ENCODE measurements at regions not wholly inside any gene's neighbourhood (a gene's known extent, or its start where the extent isn't known, plus 50 kb on each side); places are given as distances from the start of the nearest gene placed in this dataset.

GRCh38 chr4:155512046-155512445 lies 135.3 kb upstream of the MAP9 start:
- H3K9me3 ChIP-seq (ENCODE audit: insufficient read depth, low read depth): no peaks in the 10 kb centered on the region
- no TSS peak for BruUV-seq (replicated peaks)
- no peaks in the 10 kb centered on the region for H3K27me3 ChIP-seq (ENCODE audit: insufficient read depth, low read depth)
- H3K36me3 ChIP-seq (ENCODE audit: low read depth): no peaks in the 10 kb centered on the region
- H3K9me2 ChIP-seq (ENCODE audit: insufficient read depth): no peaks in the 10 kb centered on the region
- no peaks in the 10 kb centered on the region for H3K4me1 ChIP-seq (replicated peaks; ENCODE audit: insufficient read depth)
- TF ChIP-seq EZH2 (IDR thresholded peaks at IDR 0.05; ENCODE audit: low read depth) (no peak), CTCF (conservative IDR thresholded peaks at IDR 0.05) (no peak)
- no peak overlapping the region for H2AFZ ChIP-seq
- no peak overlapping the region for H3K27ac ChIP-seq
- no peak for DNase-seq
- intact Hi-C loops (cut with micrococcal nuclease; ENCODE audit: unreplicated experiment): no loop called here
- ChIA-PET POLR2A (ENCODE audit: unreplicated experiment) (no interaction called here), CTCF (no interaction called here)
- no peak overlapping the region for H3K4me3 ChIP-seq
- no peaks in the 10 kb centered on the region for H3K79me2 ChIP-seq (ENCODE audit: low read depth)
- no peaks in the 10 kb centered on the region for H4K20me1 ChIP-seq (ENCODE audit: insufficient read depth)
- no peaks in the 10 kb centered on the region for H3F3A ChIP-seq (ENCODE audit: insufficient read depth, low read depth)
- H3K4me2 ChIP-seq: no peak overlapping the region

GRCh38 chr4:155510771-155511170 lies 134.0 kb upstream of the MAP9 start:
- Histone ChIP-seq H3K4me3 (no peak overlapping the region), H4K20me1 (ENCODE audit: insufficient read depth) (no peaks in the 10 kb centered on the region), H3K4me2 (no peak overlapping the region), H3F3A (ENCODE audit: insufficient read depth, low read depth) (no peaks in the 10 kb centered on the region), H2AFZ (no peak overlapping the region), H3K27me3 (ENCODE audit: insufficient read depth, low read depth) (no peaks in the 10 kb centered on the region), H3K79me2 (ENCODE audit: low read depth) (no peaks in the 10 kb centered on the region), H3K9me3 (ENCODE audit: insufficient read depth, low read depth) (no peaks in the 10 kb centered on the region), H3K36me3 (ENCODE audit: low read depth) (no peaks in the 10 kb centered on the region), H3K4me1 (replicated peaks; ENCODE audit: insufficient read depth) (no peaks in the 10 kb centered on the region), H3K9me2 (ENCODE audit: insufficient read depth) (no peaks in the 10 kb centered on the region), H3K27ac (no peak overlapping the region)
- intact Hi-C loops (cut with micrococcal nuclease; ENCODE audit: unreplicated experiment): no loop called here
- ChIA-PET POLR2A (ENCODE audit: unreplicated experiment) (no interaction called here), CTCF (no interaction called here)
- BruUV-seq (replicated peaks): no TSS peak
- DNase-seq: no peak
- TF ChIP-seq EZH2 (IDR thresholded peaks at IDR 0.05; ENCODE audit: low read depth): no peak
- no peak for TF ChIP-seq CTCF (conservative IDR thresholded peaks at IDR 0.05)

- Histone ChIP-seq H3F3A (ENCODE audit: insufficient read depth, low read depth) (no peaks in the 10 kb centered on the region), H3K9me2 (ENCODE audit: insufficient read depth) (no peaks in the 10 kb centered on the region), H3K4me2 (no peak overlapping the region), H4K20me1 (ENCODE audit: insufficient read depth) (no peaks in the 10 kb centered on the region), H3K79me2 (ENCODE audit: low read depth) (no peaks in the 10 kb centered on the region), H3K9me3 (ENCODE audit: insufficient read depth, low read depth) (no peaks in the 10 kb centered on the region), H3K27ac (no peak overlapping the region), H2AFZ (no peak overlapping the region), H3K27me3 (ENCODE audit: insufficient read depth, low read depth) (no peaks in the 10 kb centered on the region), H3K4me1 (replicated peaks; ENCODE audit: insufficient read depth) (no peaks in the 10 kb centered on the region), H3K36me3 (ENCODE audit: low read depth) (no peaks in the 10 kb centered on the region), H3K4me3 (no peak overlapping the region)
- intact Hi-C loops (cut with micrococcal nuclease; ENCODE audit: unreplicated experiment): no loop called here
- POLR2A ChIA-PET (ENCODE audit: unreplicated experiment): no interaction called here
- DNase-seq: no peak
- CTCF ChIA-PET: no interaction called here
- no TSS peak for BruUV-seq (replicated peaks)
- no peak for TF ChIP-seq EZH2 (IDR thresholded peaks at IDR 0.05; ENCODE audit: low read depth)
- no peak for TF ChIP-seq CTCF (conservative IDR thresholded peaks at IDR 0.05)
These were observed 132.8 kb upstream of the MAP9 start for GRCh38 chr4:155509555-155509954.
